HG03469 (cell line): ENCODE measurements at regions not wholly inside any gene's neighbourhood (a gene's known extent, or its start where the extent isn't known, plus 50 kb on each side); places are given as distances from the start of the nearest gene placed in this dataset.
"Not testable (repeated sequence)": the region's sequence is repeated elsewhere in the genome, so short reads cannot be mapped to it uniquely, and the experiment has no call there.

ENCODE experiments used
- ATAC-seq: cut with Tn5 transposase; IDR thresholded peaks from one replicate; pipeline ENCODE4 v1.9.1; 2021; ENCODE audit warnings: mild to moderate bottlenecking, moderate library complexity, moderate number of reproducible peaks; ENCODE audit not compliant: unreplicated experiment

GRCh38 chr1:172914501-172915144 is 136.1 kb downstream of the TNFSF18 start:
- ATAC-seq: no peak

GRCh38 chr1:172915271-172915670 is 135.5 kb downstream of the TNFSF18 start:
- no peak for ATAC-seq

GRCh38 chr1:172916116-172916515 is 134.6 kb downstream of the TNFSF18 start:
- ATAC-seq: no peak

- ATAC-seq: no peak
Observed at GRCh38 chr1:172917972-172918371, 132.8 kb downstream of the TNFSF18 start.

DNA sequence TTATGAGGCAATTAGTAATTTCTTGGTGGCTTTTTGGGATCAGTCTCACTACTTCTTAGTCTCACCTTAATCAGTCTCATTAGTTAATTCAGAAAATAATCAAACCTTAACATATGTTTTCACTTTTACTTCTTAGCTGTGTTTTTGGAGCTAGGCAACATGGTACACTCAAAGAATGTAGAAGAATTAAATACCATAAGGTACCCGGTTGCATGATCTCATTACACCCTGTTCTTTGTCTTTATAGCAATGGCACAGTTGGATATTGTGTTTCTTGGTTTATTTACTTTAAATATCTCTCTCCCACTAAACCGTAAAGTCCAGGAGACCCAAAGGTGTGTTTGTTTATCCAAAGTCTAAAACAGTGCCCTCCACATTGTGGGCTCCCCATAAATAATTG is 132.3 kb downstream of the TNFSF18 start:
- no peak for ATAC-seq

DNA sequence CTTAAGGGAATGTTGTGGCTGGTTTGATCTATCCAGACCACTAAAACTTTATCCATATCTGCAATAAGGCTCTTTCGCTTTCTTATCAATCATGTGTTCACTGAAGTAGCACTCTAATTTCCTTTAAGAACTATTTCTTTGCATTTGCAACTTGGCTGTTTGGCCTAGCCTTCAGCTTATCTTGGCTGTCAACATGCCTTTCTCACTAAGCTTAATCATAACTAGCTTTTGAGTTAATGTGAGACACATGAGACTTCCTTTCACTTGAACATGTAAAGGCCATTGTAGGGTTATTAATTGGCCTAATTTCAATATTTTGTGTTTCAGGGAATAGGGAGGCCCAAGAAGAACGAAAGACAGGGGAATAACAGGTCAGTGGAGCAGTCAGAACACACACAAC is 124.7 kb downstream of the TNFSF18 start:
- ATAC-seq: no peak

GRCh38 chr1:172928412-172928811 is 122.3 kb downstream of the TNFSF18 start:
- ATAC-seq: no peak

DNA sequence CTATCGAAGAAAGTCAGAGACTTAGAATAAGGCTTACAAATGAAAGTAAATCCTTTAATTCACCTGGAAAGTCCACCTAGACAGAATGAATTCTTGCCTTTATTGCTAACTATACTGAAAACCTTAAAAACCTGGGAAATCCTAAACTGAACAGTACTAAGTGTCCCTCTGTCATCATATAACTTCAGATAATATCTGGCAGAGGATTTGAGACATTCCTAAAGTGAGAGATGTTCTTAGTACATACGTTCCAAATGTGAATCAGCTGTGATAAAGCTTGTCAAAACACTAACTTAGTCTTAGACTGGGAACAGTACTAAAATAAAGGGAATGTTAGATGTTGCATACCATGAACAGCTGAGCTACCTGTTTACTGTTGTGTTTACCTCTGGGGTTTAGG is 121.7 kb downstream of the TNFSF18 start:
- no peak for ATAC-seq

- no peak for ATAC-seq
Observed at GRCh38 chr1:172930142-172930541, 120.6 kb downstream of the TNFSF18 start.

- ATAC-seq: no peak
Observed at GRCh38 chr1:172931340-172931739, 119.4 kb downstream of the TNFSF18 start.

GRCh38 chr1:172931761-172932160 is 119.0 kb downstream of the TNFSF18 start:
- ATAC-seq: no peak

- no peak for ATAC-seq
Observed at GRCh38 chr1:172932981-172933380, 117.8 kb downstream of the TNFSF18 start.

- no peak for ATAC-seq
Observed at GRCh38 chr1:172934417-172934762, 116.4 kb downstream of the TNFSF18 start.

DNA sequence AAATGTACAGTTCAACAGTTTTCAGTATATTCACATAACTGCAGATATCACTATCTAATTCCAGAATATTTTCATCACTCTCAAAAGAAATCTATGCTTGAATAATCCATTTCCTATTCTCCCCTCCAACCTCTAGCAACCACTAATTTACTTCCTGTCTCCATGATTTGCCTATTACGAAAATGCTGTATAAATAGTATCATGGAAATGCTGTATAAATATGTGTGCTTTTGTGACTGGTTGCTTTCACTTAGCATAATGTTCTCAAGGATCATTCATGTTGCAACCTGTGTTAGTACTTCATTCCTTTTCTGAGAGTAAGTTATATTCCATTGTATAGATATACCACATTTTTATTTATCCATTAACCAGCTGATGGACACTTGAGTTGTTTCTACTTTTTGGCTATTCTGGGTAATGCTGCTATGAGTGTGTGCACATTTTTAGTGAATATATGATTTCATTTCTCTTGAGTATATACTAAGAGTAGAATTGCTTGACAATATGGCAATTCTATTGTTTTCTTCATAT is 115.6 kb downstream of the TNFSF18 start:
- no peak for ATAC-seq

GRCh38 chr1:172936088-172936645 is 114.6 kb downstream of the TNFSF18 start:
- no peak for ATAC-seq

- no peak for ATAC-seq
Observed at GRCh38 chr1:172938681-172939080, 112.1 kb downstream of the TNFSF18 start.

DNA sequence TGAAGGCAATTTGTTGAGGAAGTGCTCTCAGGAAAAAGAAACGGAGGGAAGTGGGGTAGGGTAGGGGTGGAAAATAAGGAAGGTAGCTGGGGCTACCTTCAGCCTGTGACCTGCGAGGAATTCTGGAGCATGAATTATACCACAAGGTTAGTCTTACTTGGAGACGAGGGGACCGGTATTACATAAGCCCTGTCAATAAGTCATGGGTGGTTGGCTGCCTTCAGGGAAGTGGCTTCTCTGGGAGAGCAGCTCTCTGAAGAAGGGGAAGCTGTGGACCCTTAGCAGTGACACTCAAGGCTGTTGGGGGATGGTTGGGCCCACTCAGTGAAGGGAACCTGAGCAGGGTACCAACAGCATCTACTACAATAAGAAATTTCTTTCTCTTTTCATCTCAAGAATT is 111.3 kb downstream of the TNFSF18 start:
- no peak for ATAC-seq

- ATAC-seq: no peak
Observed at GRCh38 chr1:172940174-172940855, 110.4 kb downstream of the TNFSF18 start.

GRCh38 chr1:172941471-172941870 is 109.3 kb downstream of the TNFSF18 start:
- ATAC-seq: no peak

DNA sequence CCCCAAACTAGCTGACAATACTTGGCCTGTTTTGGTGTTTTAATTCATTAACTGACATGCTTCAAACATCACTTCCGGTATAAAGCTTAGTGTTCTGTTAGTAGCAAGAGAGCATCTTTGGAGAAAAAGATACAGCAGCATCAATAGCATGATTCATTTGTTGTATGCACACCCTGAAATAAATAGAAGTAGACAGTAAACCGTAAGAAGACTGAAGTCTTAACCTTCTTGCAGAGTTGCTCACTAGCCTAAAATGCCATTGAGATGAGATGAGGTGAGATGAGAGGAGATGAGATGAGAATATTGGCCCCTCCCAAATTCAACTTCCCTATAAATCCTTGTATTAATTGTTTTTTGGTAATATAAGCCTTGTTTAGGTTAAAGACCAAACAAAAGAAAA is 108.8 kb downstream of the TNFSF18 start:
- ATAC-seq: no peak

DNA sequence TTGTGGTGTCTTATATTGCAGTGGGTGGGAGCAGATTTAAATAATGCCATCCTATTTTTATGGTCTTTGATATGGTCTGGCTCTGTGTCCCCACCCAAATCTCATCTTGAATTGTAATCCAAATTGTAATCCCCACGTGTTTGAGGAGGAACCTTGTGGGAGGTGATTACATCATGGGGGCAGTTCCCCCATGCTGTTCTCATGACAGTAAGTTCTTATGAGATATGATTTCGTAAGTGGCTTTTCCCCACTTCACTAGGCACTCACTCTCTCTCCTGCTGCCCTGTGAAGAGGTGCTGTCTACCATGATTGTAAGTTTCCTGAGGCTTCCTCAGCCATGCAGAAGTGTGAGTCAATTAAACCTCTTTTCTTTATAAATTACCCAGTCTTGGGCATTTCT is 107.6 kb downstream of the TNFSF18 start:
- not testable (repeated sequence) for ATAC-seq

DNA sequence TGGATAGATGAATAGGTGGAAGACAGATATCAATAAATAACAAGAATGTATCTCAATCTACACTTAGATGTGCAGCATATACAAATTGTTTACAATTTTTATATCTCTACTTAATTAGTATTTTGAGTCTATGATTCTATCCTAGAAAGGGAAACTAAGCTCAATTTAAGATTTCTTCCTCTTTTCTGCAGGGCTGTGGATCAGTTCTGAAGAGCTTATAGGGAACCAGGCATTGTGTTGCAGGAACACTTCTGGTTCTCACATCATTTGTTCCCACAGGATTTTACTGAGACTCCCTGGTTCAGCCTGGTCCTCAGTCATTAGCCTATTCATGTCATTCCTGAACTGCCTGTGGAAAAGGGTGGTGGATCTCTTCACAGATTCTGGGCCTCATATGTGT is 105.8 kb downstream of the TNFSF18 start:
- no peak for ATAC-seq
